HG03457 (cell line): ENCODE measurements at regions not wholly inside any gene's neighbourhood (a gene's known extent, or its start where the extent isn't known, plus 50 kb on each side); places are given as distances from the start of the nearest gene placed in this dataset.

Experiments used
- ATAC-seq: cut with Tn5 transposase; IDR thresholded peaks from one replicate; pipeline ENCODE4 v1.9.1; 2021; ENCODE audit warnings: moderate number of reproducible peaks; ENCODE audit not compliant: unreplicated experiment

- ATAC-seq, result no peak
Measured at GRCh38 chr22:47394504-47395440, 632.3 kb downstream of the TBC1D22A start.

DNA sequence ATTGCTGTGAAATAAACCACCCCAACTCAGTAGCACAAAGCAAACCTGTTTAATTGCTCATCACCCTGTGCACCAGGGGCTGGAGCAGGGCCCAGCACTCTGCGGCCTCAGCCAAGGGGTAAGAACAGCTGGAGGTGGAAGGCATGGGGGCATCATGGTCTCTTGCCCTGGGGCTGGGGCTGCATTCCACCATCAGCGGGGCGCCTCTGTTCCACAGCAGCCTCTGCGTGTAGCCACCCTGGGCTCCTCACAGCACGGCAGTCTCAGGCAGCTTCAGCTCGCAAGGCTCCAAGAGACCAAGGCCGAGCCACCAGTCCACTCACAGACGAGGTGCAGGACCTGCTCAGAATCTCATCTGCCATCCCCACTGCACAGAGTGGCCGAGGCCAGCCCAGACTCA is 630.7 kb downstream of the TBC1D22A start:
- ATAC-seq, result no peak

DNA sequence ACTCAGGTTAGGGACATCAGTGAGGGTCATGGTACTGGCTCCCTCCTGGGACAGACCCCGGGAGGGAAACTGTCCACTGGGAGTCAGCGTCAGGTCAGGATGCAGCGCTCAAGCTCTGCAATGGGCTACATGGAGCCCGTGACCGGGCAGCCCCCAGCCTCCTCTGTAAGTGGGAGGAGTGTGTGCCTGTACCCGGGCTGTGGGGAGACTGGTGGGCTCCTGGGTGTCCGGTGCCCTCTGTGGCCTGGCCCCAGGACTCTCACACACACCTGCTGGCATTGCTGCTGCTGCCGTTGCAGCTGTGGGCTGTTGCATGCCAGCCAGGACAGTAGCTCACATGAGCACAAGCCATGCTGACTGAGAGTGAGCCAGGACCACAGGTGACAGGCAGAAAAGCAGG is 630.3 kb downstream of the TBC1D22A start:
- ATAC-seq, result no peak

DNA sequence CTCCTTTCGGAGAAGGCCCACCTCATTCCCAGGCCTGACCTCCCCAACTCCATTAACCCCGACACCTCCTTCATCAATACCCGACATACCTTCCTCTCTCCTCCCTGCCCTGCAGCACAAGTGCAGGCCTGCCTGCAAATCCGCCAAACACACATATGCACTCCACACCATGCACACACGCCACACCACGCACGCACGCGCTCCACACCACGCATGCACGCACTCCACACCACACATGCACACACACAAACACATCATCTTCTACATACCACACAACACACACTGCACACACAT is 629.6 kb downstream of the TBC1D22A start:
- ATAC-seq, result no peak

GRCh38 chr22:47391169-47392053 is 629.0 kb downstream of the TBC1D22A start:
- no peak for ATAC-seq

- ATAC-seq, result no peak
Measured at GRCh38 chr22:47390026-47390970, 627.8 kb downstream of the TBC1D22A start.

- no peak for ATAC-seq
Measured at GRCh38 chr22:47389201-47389600, 626.8 kb downstream of the TBC1D22A start.

GRCh38 chr22:47388778-47389177 is 626.3 kb downstream of the TBC1D22A start:
- no peak for ATAC-seq

GRCh38 chr22:47388331-47388730 is 625.9 kb downstream of the TBC1D22A start:
- ATAC-seq, result no peak

DNA sequence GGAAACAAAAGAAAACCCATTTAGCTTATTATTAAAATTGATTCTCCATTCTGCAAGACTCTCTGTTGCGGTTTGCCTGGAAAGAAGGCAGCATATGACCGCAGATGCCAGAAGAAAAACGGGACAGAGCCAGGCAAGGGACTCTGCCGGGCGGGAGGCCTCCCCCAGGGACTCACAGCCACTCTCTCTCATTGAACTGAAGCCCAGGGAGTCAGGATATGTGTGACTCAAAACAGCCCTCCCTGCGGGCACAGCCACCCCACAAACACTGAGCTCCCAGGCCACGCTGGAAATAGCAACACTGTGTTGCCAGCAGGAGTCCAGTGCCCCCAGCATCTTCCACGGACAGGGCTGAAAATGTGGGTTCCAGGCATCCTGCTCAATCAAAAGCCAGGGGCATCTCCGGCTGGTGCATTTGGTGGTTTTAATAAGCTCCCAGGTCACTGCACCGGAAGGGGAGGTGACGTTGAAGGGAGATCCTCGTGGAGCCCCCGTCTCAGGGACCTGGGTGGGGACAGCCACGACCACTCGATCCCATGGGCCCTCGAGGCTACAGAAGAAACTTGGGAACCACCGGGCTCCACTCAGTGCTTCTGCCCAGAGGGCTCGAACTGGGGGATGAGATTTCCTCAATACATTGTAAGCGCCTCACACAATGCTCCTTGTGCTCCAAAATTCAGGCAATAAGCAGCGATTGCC is 624.5 kb downstream of the TBC1D22A start:
- ATAC-seq, result no peak

DNA sequence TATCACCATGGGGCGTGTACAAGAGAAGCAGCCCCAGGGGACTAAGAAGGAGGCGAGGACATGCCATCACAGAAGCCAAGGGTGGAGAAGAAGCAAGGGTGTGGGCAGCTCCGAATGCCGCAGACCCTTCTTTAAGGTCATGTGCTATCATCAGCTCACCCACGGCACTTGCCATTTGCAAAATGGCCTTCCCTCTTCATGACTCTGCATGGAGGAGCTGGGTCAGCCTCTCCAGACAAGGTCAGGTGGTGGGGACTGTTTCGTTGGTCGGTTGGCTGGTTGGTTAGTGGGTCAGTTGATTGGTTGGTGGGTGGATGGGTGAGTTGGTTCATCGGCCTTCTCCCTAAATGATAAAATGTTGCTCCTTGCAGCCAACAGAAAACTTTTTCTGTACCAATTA is 622.5 kb downstream of the TBC1D22A start:
- ATAC-seq, result no peak

- ATAC-seq, result no peak
Measured at GRCh38 chr22:47382164-47382890, 619.9 kb downstream of the TBC1D22A start.

DNA sequence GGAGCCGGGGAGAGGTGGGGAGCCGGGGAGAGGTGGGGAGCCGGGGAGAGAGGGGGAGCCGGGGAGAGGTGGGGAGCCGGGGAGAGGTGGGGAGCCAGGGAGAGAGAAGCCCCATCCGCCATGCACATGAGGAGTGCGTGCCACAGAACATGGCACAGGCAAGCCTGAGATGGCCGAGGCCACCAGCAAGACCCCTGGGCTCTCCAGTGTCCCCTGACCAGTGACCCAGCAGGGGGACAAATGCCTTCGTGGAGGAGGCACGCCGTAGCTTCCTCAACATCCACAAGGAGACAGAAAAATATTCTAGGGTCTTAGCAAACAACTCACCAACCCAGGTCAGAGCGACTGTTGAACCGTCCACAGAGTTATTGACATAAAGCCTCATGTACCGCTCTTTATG is 618.8 kb downstream of the TBC1D22A start:
- ATAC-seq, result no peak

DNA sequence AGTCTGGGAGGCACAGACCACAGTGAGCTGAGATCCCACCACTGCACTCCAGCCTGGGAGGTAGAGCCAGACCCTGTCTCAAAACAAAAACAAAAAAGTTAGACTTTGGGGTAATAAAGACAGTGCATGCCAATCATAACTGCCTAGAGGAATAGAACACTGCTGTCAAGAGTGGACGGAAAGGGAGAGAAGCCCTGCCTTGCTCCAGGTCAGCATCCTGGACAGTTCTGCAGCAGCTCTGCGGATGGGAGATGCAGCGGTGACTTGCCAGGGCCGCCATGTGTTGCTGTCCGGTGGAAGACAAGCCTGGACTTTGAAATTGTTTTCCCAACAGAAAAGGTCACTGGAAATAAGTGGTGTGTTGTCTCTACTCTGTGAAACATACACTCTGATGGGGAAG is 618.2 kb downstream of the TBC1D22A start:
- ATAC-seq, result no peak

DNA sequence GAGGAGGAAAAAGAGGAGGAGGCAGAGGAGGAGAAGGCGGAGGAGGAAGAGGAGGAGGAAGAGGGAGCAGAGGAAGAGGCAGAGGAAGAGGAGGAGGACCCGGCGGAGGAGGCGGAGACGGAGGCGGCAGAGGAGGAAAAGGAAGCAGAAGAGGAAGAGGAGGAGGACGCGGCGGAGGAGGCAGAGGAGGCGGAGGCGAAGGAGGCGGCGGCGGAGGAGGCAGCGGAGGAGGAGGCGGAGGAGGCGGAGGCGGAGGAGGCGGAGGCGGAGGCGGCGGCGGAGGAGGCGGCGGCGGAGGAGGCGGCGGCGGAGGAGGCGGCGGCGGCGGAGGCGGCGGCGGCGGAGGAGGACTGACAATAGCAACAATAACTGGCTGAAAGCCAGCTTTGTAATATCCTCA is 616.6 kb downstream of the TBC1D22A start:
- no peak for ATAC-seq

DNA sequence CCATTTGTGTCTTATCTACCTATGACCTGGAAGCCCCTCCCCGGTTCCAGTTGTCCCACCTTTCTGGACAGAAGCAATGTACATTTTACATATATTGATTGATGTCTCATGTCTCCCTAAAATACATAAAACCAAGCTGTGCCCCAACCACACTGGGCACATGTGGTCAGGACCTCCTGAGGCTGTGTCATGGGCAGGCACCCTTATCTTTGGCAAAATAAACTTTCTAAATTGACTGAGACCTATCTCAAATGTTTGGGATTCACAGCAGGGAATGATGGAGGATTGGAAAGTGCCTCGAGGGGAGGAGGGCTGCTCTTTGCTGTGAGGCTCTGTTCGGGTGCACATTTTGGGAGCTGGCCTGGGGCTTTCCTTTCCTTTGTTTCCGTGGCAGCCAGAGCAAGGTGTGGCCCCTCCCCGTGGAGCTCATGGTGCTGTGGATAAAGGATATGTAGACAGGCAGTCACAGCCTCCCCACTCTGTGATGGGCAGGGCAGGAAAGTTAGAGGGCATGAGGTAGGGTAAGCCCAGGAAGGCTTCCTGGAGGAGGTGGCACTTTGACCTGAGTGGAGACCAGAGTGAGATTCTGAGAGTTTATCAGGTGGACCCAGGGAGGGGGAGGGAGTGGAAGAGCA is 615.6 kb downstream of the TBC1D22A start:
- no peak for ATAC-seq

GRCh38 chr22:47376901-47377505 is 614.6 kb downstream of the TBC1D22A start:
- ATAC-seq, result no peak

GRCh38 chr22:47376322-47376700 is 613.9 kb downstream of the TBC1D22A start:
- ATAC-seq, result no peak
